CD4-positive, alpha-beta T cell treated with Interleukin-10 for 1 hour (primary cell): ENCODE measurements at regions not wholly inside any gene's neighbourhood (a gene's known extent, or its start where the extent isn't known, plus 50 kb on each side); places are given as distances from the start of the nearest gene placed in this dataset.

Source experiments
- DNase-seq: peaks from one replicate; pipeline ENCODE4 v3.0.0-alpha.2; 2020

- DNase-seq = no peak
Observed at GRCh38 chr1:187241971-187242370, 413.2 kb downstream of the PLA2G4A start.

GRCh38 chr1:187244623-187245022 lies 415.9 kb downstream of the PLA2G4A start:
- no peak for DNase-seq

- DNase-seq = no peak
Observed at GRCh38 chr1:187245201-187245600, 416.5 kb downstream of the PLA2G4A start.

GRCh38 chr1:187249196-187249595 lies 420.4 kb downstream of the PLA2G4A start:
- no peak for DNase-seq

GRCh38 chr1:187252923-187253322 lies 424.2 kb downstream of the PLA2G4A start:
- no peak for DNase-seq

- no peak for DNase-seq
Observed at GRCh38 chr1:187257476-187257875, 428.7 kb downstream of the PLA2G4A start.

- no peak for DNase-seq
Observed at GRCh38 chr1:187261637-187262036, 432.9 kb downstream of the PLA2G4A start.

- DNase-seq = no peak
Observed at GRCh38 chr1:187262731-187263130, 434.0 kb downstream of the PLA2G4A start.

GRCh38 chr1:187264995-187265602 lies 436.4 kb downstream of the PLA2G4A start:
- no peak for DNase-seq

GRCh38 chr1:187266051-187266450 lies 437.3 kb downstream of the PLA2G4A start:
- DNase-seq = no peak

- no peak for DNase-seq
Observed at GRCh38 chr1:187267827-187268226, 439.1 kb downstream of the PLA2G4A start.

GRCh38 chr1:187270256-187270655 lies 441.5 kb downstream of the PLA2G4A start:
- no peak for DNase-seq

- DNase-seq = no peak
Observed at GRCh38 chr1:187275346-187275745, 446.6 kb downstream of the PLA2G4A start.

- DNase-seq = no peak
Observed at GRCh38 chr1:187275985-187276575, 447.3 kb downstream of the PLA2G4A start.

GRCh38 chr1:187276677-187277076 lies 447.9 kb downstream of the PLA2G4A start:
- DNase-seq = no peak

- no peak for DNase-seq
Observed at GRCh38 chr1:187280031-187280430, 451.3 kb downstream of the PLA2G4A start.

GRCh38 chr1:187281085-187281484 lies 452.3 kb downstream of the PLA2G4A start:
- DNase-seq = no peak

- DNase-seq = no peak
Observed at GRCh38 chr1:187283984-187284383, 455.2 kb downstream of the PLA2G4A start.

GRCh38 chr1:187294421-187295201 lies 465.9 kb downstream of the PLA2G4A start:
- DNase-seq = no peak

GRCh38 chr1:187300081-187300480 lies 471.3 kb downstream of the PLA2G4A start:
- no peak for DNase-seq

GRCh38 chr1:187306710-187307415 lies 478.1 kb downstream of the PLA2G4A start:
- DNase-seq = no peak

- DNase-seq = no peak
Observed at GRCh38 chr1:187310038-187310631, 481.4 kb downstream of the PLA2G4A start.

- DNase-seq = no peak
Observed at GRCh38 chr1:187313115-187313514, 484.4 kb downstream of the PLA2G4A start.
